ENCODE measurements at regions not wholly inside any gene's neighbourhood (a gene's known extent, or its start where the extent isn't known, plus 50 kb on each side); places are given as distances from the start of the nearest gene placed in this dataset.

DNA sequence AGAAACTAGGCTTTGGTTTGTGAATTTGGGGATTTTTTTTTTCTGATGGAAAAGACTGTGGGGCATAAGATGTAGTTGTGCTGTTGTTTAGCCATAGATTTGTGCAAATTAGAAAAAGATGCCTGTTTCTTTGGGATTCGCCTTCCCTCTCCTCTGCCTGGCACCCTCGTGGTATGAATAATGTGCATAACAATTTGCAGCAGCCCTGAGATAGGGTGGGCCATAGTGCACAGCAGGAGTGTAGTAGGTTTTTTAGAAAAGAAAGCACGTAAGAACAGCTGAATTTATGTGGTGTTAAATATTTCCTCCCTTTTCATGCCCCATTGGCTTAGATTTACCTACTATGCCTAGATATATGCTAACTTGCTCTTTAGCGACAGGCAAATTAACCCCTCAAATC, 158.9 kb downstream of the PTGER3 start:
- RAD21 ChIA-PET (ENCODE audit: low non-redundant PET in 1 of 2, low total read pairs in 2 of 2, uncharacterized antibody in 2 of 2, unreplicated experiment in 2 of 2) = no interaction called here
- CTCF ChIA-PET = no interaction called here
- no peaks in the 10 kb centered on the region for H3K79me2 ChIP-seq (ENCODE audit: insufficient read depth, low read length)

DNA sequence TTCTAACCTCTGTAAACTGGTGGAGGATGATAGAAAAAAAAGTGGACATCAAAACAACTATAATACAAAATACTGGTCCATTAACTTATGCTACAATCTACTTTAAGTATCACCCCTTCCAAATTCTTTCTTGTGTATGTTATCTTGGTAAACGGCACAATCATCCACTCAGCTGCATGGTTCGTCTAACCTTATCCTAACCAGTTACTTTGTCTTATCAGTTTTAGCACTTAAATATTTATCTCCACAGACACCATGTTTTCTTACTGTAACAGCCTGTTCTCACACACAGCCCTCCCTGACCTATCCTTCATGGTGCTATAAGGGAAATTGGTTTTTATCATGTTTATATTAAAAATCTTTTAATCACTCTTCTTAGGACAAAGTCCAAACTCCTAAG, 157.2 kb downstream of the PTGER3 start:
- Histone ChIP-seq H3K4me2 (ENCODE audit: low read length) (no peak overlapping the region), H3K9ac (ENCODE audit: low read length) (no peak overlapping the region), H4K20me1 (ENCODE audit: insufficient read depth) (no peaks in the 10 kb centered on the region), H3K27ac (ENCODE audit: low read depth, low read length) (no peak overlapping the region), H3K4me1 (ENCODE audit: control insufficient read depth in 1 of 2, insufficient read depth in 2 of 2, low read length in 2 of 2) (no peaks in the 10 kb centered on the region), H3K4me3 (replicated peaks in 1 of 2; ENCODE audit: low read depth in 1 of 2, low read length in 2 of 2) (no peak overlapping the region), H3K27me3 (ENCODE audit: insufficient read depth, low read length) (peaks cover 14% of the 10 kb centered on the region; the same call in 1 of the 2 replicates), H3K79me2 (ENCODE audit: insufficient read depth, low read length) (no peaks in the 10 kb centered on the region), H3K36me3 (ENCODE audit: control insufficient read depth in 1 of 2, insufficient read depth in 2 of 2, low read length in 2 of 2) (no peaks in the 10 kb centered on the region), H3K9me3 (ENCODE audit: control insufficient read depth in 1 of 2, insufficient read depth in 1 of 2, low read depth in 1 of 2, low read length in 2 of 2) (no peaks in the 10 kb centered on the region), H2AFZ (ENCODE audit: low read depth, low read length, poor library complexity, severe bottlenecking) (no peak overlapping the region), H3K9me2 (ENCODE audit: insufficient read depth) (no peaks in the 10 kb centered on the region)
- ATAC-seq = no peak
- POLR2A ChIA-PET = no interaction called here
- RAD21 ChIA-PET (ENCODE audit: low non-redundant PET in 1 of 2, low total read pairs in 2 of 2, uncharacterized antibody in 2 of 2, unreplicated experiment in 2 of 2) = no interaction called here
- no TSS peak for BruUV-seq (replicated peaks)
- DNase-seq (ENCODE audit: low read depth, low spot score) = no peak
- intact Hi-C loops (cut with micrococcal nuclease) = no loop called here
- CTCF ChIA-PET = no interaction called here
- TF ChIP-seq POLR2A (IDR thresholded peaks at IDR 0.05; ENCODE audit: borderline replicate concordance, extremely low read depth, insufficient read depth, insufficient read length) = no peak
- no peak for TF ChIP-seq CEBPB (IDR thresholded peaks at IDR 0.05; ENCODE audit: low read depth)
- TF ChIP-seq, protein P1, sequence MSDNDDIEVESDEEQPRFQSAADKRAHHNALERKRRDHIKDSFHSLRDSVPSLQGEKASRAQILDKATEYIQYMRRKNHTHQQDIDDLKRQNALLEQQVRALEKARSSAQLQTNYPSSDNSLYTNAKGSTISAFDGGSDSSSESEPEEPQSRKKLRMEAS (IDR thresholded peaks at IDR 0.05) = no peak
- TF ChIP-seq, protein P2, sequence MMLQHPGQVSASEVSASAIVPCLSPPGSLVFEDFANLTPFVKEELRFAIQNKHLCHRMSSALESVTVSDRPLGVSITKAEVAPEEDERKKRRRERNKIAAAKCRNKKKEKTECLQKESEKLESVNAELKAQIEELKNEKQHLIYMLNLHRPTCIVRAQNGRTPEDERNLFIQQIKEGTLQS (IDR thresholded peaks at IDR 0.05) = no peak
- TF ChIP-seq FOSL1 (IDR thresholded peaks at IDR 0.05; ENCODE audit: low read depth) = no peak
- no peak for TF ChIP-seq RAD21 (IDR thresholded peaks at IDR 0.05; ENCODE audit: low read depth)
- TF ChIP-seq ZNF274 (IDR thresholded peaks at IDR 0.05; ENCODE audit: low read depth, low read length) = no peak
- TF ChIP-seq EZH2 (IDR thresholded peaks at IDR 0.05) = no peak
- TF ChIP-seq, protein P3, sequence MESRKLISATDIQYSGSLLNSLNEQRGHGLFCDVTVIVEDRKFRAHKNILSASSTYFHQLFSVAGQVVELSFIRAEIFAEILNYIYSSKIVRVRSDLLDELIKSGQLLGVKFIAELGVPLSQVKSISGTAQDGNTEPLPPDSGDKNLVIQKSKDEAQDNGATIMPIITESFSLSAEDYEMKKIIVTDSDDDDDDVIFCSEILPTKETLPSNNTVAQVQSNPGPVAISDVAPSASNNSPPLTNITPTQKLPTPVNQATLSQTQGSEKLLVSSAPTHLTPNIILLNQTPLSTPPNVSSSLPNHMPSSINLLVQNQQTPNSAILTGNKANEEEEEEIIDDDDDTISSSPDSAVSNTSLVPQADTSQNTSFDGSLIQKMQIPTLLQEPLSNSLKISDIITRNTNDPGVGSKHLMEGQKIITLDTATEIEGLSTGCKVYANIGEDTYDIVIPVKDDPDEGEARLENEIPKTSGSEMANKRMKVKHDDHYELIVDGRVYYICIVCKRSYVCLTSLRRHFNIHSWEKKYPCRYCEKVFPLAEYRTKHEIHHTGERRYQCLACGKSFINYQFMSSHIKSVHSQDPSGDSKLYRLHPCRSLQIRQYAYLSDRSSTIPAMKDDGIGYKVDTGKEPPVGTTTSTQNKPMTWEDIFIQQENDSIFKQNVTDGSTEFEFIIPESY (IDR thresholded peaks at IDR 0.05; ENCODE audit: extremely low read depth, insufficient replicate concordance, low read length) = no peak
- no peak for TF ChIP-seq SIN3A (IDR thresholded peaks at IDR 0.05; ENCODE audit: low read depth)
- TF ChIP-seq EGR1 (IDR thresholded peaks at IDR 0.05; ENCODE audit: low read depth) = no peak
- no peak for TF ChIP-seq EZH2phosphoT487 (IDR thresholded peaks at IDR 0.05; ENCODE audit: borderline replicate concordance)
- TF ChIP-seq YY1 (IDR thresholded peaks at IDR 0.05; ENCODE audit: extremely low read depth, insufficient replicate concordance, low read depth, low read length) = no peak

More for the DNA sequence above, 158.9 kb downstream of the PTGER3 start:
- H3K9ac ChIP-seq (ENCODE audit: low read length) = no peak overlapping the region
- no peak overlapping the region for H2AFZ ChIP-seq (ENCODE audit: low read depth, low read length, poor library complexity, severe bottlenecking)
- ATAC-seq (no peak), DNase-seq (ENCODE audit: low read depth, low spot score) (no peak)
- peaks cover 14% of the 10 kb centered on the region; the same call in 1 of the 2 replicates for H3K27me3 ChIP-seq (ENCODE audit: insufficient read depth, low read length)
- no peaks in the 10 kb centered on the region for H3K9me3 ChIP-seq (ENCODE audit: control insufficient read depth in 1 of 2, insufficient read depth in 1 of 2, low read depth in 1 of 2, low read length in 2 of 2)
- no TSS peak for BruUV-seq (replicated peaks)
- H3K9me2 ChIP-seq (ENCODE audit: insufficient read depth) = no peaks in the 10 kb centered on the region
- intact Hi-C loops (cut with micrococcal nuclease) = no loop called here
- H3K4me1 ChIP-seq (ENCODE audit: control insufficient read depth in 1 of 2, insufficient read depth in 2 of 2, low read length in 2 of 2) = no peaks in the 10 kb centered on the region
- H3K36me3 ChIP-seq (ENCODE audit: control insufficient read depth in 1 of 2, insufficient read depth in 2 of 2, low read length in 2 of 2) = no peaks in the 10 kb centered on the region
- POLR2A ChIA-PET = no interaction called here
- H4K20me1 ChIP-seq (ENCODE audit: insufficient read depth) = no peaks in the 10 kb centered on the region
- TF ChIP-seq, protein P4, sequence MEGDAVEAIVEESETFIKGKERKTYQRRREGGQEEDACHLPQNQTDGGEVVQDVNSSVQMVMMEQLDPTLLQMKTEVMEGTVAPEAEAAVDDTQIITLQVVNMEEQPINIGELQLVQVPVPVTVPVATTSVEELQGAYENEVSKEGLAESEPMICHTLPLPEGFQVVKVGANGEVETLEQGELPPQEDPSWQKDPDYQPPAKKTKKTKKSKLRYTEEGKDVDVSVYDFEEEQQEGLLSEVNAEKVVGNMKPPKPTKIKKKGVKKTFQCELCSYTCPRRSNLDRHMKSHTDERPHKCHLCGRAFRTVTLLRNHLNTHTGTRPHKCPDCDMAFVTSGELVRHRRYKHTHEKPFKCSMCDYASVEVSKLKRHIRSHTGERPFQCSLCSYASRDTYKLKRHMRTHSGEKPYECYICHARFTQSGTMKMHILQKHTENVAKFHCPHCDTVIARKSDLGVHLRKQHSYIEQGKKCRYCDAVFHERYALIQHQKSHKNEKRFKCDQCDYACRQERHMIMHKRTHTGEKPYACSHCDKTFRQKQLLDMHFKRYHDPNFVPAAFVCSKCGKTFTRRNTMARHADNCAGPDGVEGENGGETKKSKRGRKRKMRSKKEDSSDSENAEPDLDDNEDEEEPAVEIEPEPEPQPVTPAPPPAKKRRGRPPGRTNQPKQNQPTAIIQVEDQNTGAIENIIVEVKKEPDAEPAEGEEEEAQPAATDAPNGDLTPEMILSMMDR (IDR thresholded peaks at IDR 0.05 in 2 of 3, conservative IDR thresholded peaks at IDR 0.05 in 1 of 3; ENCODE audit: borderline replicate concordance in 1 of 3, insufficient read depth in 1 of 3, low read depth in 2 of 3, low read length in 2 of 3) = no peak
- no peak for TF ChIP-seq CBX3 (IDR thresholded peaks at IDR 0.05; ENCODE audit: low read depth)
- no peak for TF ChIP-seq ELF1 (IDR thresholded peaks at IDR 0.05; ENCODE audit: borderline replicate concordance, low read depth)
- TF ChIP-seq POLR2A (IDR thresholded peaks at IDR 0.05; ENCODE audit: borderline replicate concordance, extremely low read depth, insufficient read depth, insufficient read length) = no peak
- no peak for TF ChIP-seq RAD21 (IDR thresholded peaks at IDR 0.05; ENCODE audit: low read depth)
- TF ChIP-seq EZH2 (IDR thresholded peaks at IDR 0.05) = no peak
- no peak for TF ChIP-seq FOSL1 (IDR thresholded peaks at IDR 0.05; ENCODE audit: low read depth)
- no peak overlapping the region for H3K4me2 ChIP-seq (ENCODE audit: low read length)
- no peak overlapping the region for H3K27ac ChIP-seq (ENCODE audit: low read depth, low read length)
- H3K4me3 ChIP-seq (replicated peaks in 1 of 2; ENCODE audit: low read depth in 1 of 2, low read length in 2 of 2) = no peak overlapping the region

Data from HCT116 (cell line).